CD4-positive, alpha-beta memory T cell (primary cell): ENCODE measurements at regions not wholly inside any gene's neighbourhood (a gene's known extent, or its start where the extent isn't known, plus 50 kb on each side); places are given as distances from the start of the nearest gene placed in this dataset.

Experiments used
- CTCF ChIA-PET: fragments of 350-600 bp; sonication (Branson Sonifier 250); formaldehyde crosslinking; loops from one replicate; lab custom pipeline; 2021; ENCODE audit warnings: inconsistent platforms; ENCODE audit not compliant: partially characterized antibody; lab: Charles Lee
- POLR2A ChIA-PET: fragments of 350-600 bp; sonication (Branson Sonifier 250); formaldehyde crosslinking; loops from one replicate; lab custom pipeline; 2021; ENCODE audit not compliant: partially characterized antibody; lab: Charles Lee
- DNase-seq, 5 donors: peaks; one replicate each; pipeline versions ENCODE4 v3.0.0 to v3.0.0-alpha.2; 2020 to 2022; ENCODE audit warnings: mixed read lengths in 1 of 5
- H3K27ac ChIP-seq: one replicate; pipeline ENCODE4 v1.7.0; 2013; ENCODE audit warnings: low read depth, low read length
- H3K27me3 ChIP-seq: 2 replicates; pipeline ENCODE4 v1.7.0; 2013; ENCODE audit warnings: mild to moderate bottlenecking, low read length, moderate library complexity; ENCODE audit not compliant: insufficient read depth
- H3K36me3 ChIP-seq: 2 replicates; pipeline ENCODE4 v1.7.0; 2013; ENCODE audit warnings: mild to moderate bottlenecking, low read length, moderate library complexity; ENCODE audit not compliant: insufficient read depth
- H3K4me1 ChIP-seq: 2 replicates; pipeline ENCODE4 v1.7.0; 2013; ENCODE audit warnings: mild to moderate bottlenecking, low read length, moderate library complexity; ENCODE audit not compliant: insufficient read depth
- H3K4me3 ChIP-seq, 2 donors: one replicate each; pipeline ENCODE4 v1.7.0; 2013; ENCODE audit warnings: low read length in 2 of 2, mild to moderate bottlenecking in 1 of 2
- H3K9me3 ChIP-seq, 2 donors: one replicate each; pipeline ENCODE4 v1.7.0; 2013; ENCODE audit warnings: low read length in 2 of 2, control low read depth in 1 of 2; ENCODE audit not compliant: control insufficient read depth in 1 of 2
- H3K27ac Mint-ChIP-seq, 7 donors: one replicate each; pipeline ENCODE4 v1.8.0; 2020 to 2021; ENCODE audit warnings: mixed read lengths in 7 of 7, mild to moderate bottlenecking in 6 of 7, inconsistent platforms in 3 of 7, moderate library complexity in 3 of 7
- H3K27me3 Mint-ChIP-seq, 2 donors: one replicate each; pipeline ENCODE4 v1.8.0; 2020 to 2021; ENCODE audit warnings: mixed read lengths in 2 of 2
- H3K36me3 Mint-ChIP-seq, 2 donors: one replicate each; pipeline ENCODE4 v1.8.0; 2020 to 2021; ENCODE audit warnings: mixed read lengths in 2 of 2, inconsistent platforms in 1 of 2, mild to moderate bottlenecking in 1 of 2
- H3K4me1 Mint-ChIP-seq, 4 donors: one replicate each; pipeline ENCODE4 v1.8.0; 2020 to 2021; ENCODE audit warnings: mixed read lengths in 4 of 4, mild to moderate bottlenecking in 1 of 4
- H3K4me3 Mint-ChIP-seq, 8 donors: one replicate each; pipeline ENCODE4 v1.8.0; 2020 to 2021; ENCODE audit warnings: mixed read lengths in 8 of 8, mild to moderate bottlenecking in 7 of 8, moderate library complexity in 6 of 8, inconsistent platforms in 3 of 8
- H3K9me3 Mint-ChIP-seq, 8 donors: one replicate each; pipeline ENCODE4 v1.8.0; 2020 to 2021; ENCODE audit warnings: mixed read lengths in 8 of 8, mild to moderate bottlenecking in 5 of 8, inconsistent platforms in 3 of 8, moderate library complexity in 1 of 8
- intact Hi-C: fragments of 100-400 bp; cut with micrococcal nuclease; formaldehyde crosslinking; loops from one replicate; pipeline ENCODE4 v1.15.1; 2023

DNA sequence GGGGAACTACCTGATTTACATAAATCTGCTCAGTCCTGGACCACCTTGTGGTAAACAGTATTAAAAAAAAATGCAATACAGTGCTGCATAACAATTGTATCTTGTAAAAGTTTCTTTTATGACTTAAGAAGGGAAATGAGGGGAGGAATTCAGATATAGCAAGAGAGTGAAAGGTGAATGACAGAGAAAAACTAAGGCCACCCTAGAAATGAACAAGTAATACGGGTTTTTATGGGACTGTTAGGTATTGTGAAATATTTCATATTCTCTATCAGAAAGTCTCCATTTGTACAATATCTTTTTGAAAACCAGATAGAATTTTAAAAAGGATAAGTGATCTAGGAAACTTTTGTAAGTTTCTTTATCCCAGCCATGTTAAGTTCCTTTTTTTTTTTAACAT, 69.7 kb upstream of the NOCT start:
- Mint-ChIP-seq H3K27ac (no peak overlapping the region), H3K4me1 (no peaks in the 10 kb centered on the region), H3K27me3 (peaks cover 0 to 2% of the 10 kb centered on the region in 2 donors), H3K4me3 (no peak overlapping the region), H3K9me3 (no peaks in the 10 kb centered on the region), H3K36me3 (no peaks in the 10 kb centered on the region)
- Histone ChIP-seq H3K27me3 (no peaks in the 10 kb centered on the region), H3K27ac (no peak overlapping the region), H3K4me3 (no peak overlapping the region), H3K9me3 (no peaks in the 10 kb centered on the region), H3K36me3 (no peaks in the 10 kb centered on the region), H3K4me1 (no peaks in the 10 kb centered on the region)
- POLR2A ChIA-PET: no interaction called here
- intact Hi-C loops: no loop called here
- CTCF ChIA-PET: no interaction called here
- DNase-seq: no peak

DNA sequence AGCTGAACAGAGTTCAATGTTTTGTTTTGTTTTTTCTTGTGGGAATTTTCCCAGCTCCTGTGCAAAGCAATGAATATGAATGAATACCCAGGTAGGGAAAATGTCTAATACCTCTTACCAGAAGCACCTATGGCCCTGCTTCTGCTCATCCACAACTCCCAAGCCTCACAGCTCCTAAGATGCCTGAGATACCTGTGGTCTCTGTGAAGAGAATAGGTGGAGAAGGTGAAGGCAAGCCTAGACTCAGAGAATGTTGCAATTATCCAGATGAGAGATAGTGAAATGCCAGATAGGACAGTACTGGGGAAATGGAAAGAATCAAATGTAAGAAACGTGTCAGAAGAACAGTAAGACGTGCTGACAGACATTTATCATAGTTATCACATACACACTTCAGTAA, 70.2 kb upstream of the NOCT start:
- no peaks in the 10 kb centered on the region for H3K36me3 Mint-ChIP-seq
- intact Hi-C loops: no loop called here
- Histone ChIP-seq H3K4me3 (no peak overlapping the region), H3K27me3 (no peaks in the 10 kb centered on the region), H3K36me3 (no peaks in the 10 kb centered on the region), H3K9me3 (no peaks in the 10 kb centered on the region), H3K4me1 (no peaks in the 10 kb centered on the region), H3K27ac (no peak overlapping the region)
- DNase-seq: no peak
- no peaks in the 10 kb centered on the region for H3K9me3 Mint-ChIP-seq
- H3K27me3 Mint-ChIP-seq: peaks cover 0 to 2% of the 10 kb centered on the region in 2 donors
- CTCF ChIA-PET: interaction anchor here (1.3 kb wide), 1 partner anchor 9 kb away, joined by 4 read pairs; no protein-coding TSS in a partner anchor
- no peak overlapping the region for H3K27ac Mint-ChIP-seq
- POLR2A ChIA-PET: no interaction called here
- no peaks in the 10 kb centered on the region for H3K4me1 Mint-ChIP-seq
- H3K4me3 Mint-ChIP-seq: no peak overlapping the region

GRCh38 chr4:138943893-138944292, 71.7 kb upstream of the NOCT start:
- H3K4me3 ChIP-seq: no peak overlapping the region
- H3K27ac Mint-ChIP-seq: no peak overlapping the region
- no peaks in the 10 kb centered on the region for H3K9me3 Mint-ChIP-seq
- ChIA-PET POLR2A (no interaction called here), CTCF (interaction anchor here (1.3 kb wide), 1 partner anchor 8 kb away, joined by 4 read pairs; no protein-coding TSS in a partner anchor)
- H3K27me3 Mint-ChIP-seq: peaks cover under 1 to 3% of the 10 kb centered on the region in 2 donors
- H3K4me1 Mint-ChIP-seq: no peaks in the 10 kb centered on the region
- H3K4me1 ChIP-seq: no peaks in the 10 kb centered on the region
- H3K4me3 Mint-ChIP-seq: no peak overlapping the region
- no peak overlapping the region for H3K27ac ChIP-seq
- DNase-seq: no peak
- H3K9me3 ChIP-seq: no peaks in the 10 kb centered on the region
- no peaks in the 10 kb centered on the region for H3K36me3 ChIP-seq
- no peaks in the 10 kb centered on the region for H3K27me3 ChIP-seq
- intact Hi-C loops: no loop called here
- H3K36me3 Mint-ChIP-seq: no peaks in the 10 kb centered on the region

DNA sequence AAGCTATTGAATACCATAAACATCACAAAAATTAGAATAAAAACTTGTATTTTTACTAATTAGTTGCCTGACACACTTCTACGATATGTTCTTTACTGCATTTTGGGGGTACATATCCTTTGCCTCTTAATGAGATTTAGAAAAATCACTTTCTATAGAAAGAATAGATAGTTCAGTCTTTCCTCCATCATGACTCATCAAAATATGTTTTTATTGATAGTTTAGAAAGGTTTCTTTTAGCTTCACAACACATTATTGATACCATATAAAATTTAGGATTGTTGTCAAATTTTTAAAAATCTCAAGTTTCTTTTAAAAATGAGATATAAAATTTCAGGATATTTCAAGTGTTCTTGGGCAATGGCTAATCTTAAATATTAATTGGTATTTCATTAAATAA, 74.5 kb upstream of the NOCT start:
- POLR2A ChIA-PET: no interaction called here
- no peaks in the 10 kb centered on the region for H3K27me3 ChIP-seq
- no peaks in the 10 kb centered on the region for H3K36me3 Mint-ChIP-seq
- no peaks in the 10 kb centered on the region for H3K36me3 ChIP-seq
- intact Hi-C loops: no loop called here
- no peak overlapping the region for H3K27ac ChIP-seq
- CTCF ChIA-PET: interaction anchor here (1.2 kb wide), 1 partner anchor 9 kb away, joined by 3 read pairs; no protein-coding TSS in a partner anchor
- H3K4me3 ChIP-seq: no peak overlapping the region
- H3K4me1 ChIP-seq: no peaks in the 10 kb centered on the region
- no peaks in the 10 kb centered on the region for H3K9me3 Mint-ChIP-seq
- no peak overlapping the region for H3K27ac Mint-ChIP-seq
- peaks cover 0 to 1% (median 0%) of the 10 kb centered on the region in 4 donors for H3K4me1 Mint-ChIP-seq
- no peaks in the 10 kb centered on the region for H3K9me3 ChIP-seq
- H3K4me3 Mint-ChIP-seq: no peak overlapping the region
- H3K27me3 Mint-ChIP-seq: peaks cover 7% of the 10 kb centered on the region in 2 donors
- no peak for DNase-seq

DNA sequence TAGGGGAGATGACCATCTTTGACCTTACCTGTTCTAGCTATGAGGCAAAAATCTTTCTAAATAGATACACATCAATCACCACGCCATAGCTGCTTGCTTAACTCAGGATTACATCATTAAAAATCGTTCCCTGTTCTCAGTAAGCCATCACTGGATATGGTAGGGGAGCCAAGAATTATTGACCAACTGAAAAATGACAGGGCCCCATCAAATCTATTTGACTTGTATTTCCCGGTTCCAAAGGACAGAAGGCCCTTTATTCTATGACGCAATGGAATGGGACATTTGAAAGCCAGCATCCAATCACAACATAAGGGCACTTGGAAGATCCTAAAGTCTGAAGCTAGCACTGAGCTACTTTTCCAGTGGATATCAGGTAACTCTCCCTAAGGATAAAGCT, 75.6 kb upstream of the NOCT start:
- Mint-ChIP-seq H3K4me1 (peaks cover 0 to 1% (median 0%) of the 10 kb centered on the region in 4 donors), H3K4me3 (no peak overlapping the region), H3K27me3 (peaks cover 7% of the 10 kb centered on the region in 2 donors), H3K9me3 (no peaks in the 10 kb centered on the region), H3K27ac (no peak overlapping the region), H3K36me3 (no peaks in the 10 kb centered on the region)
- ChIA-PET CTCF (interaction anchor here (0.6 kb wide), 1 partner anchor 18 kb away, joined by 4 read pairs; no protein-coding TSS in a partner anchor), POLR2A (no interaction called here)
- Histone ChIP-seq H3K36me3 (no peaks in the 10 kb centered on the region), H3K27me3 (no peaks in the 10 kb centered on the region), H3K4me3 (no peak overlapping the region), H3K4me1 (no peaks in the 10 kb centered on the region), H3K9me3 (no peaks in the 10 kb centered on the region), H3K27ac (no peak overlapping the region)
- no peak for DNase-seq
- intact Hi-C loops: no loop called here

- intact Hi-C loops: no loop called here
- H3K4me3 ChIP-seq: no peak overlapping the region
- no peak overlapping the region for H3K27ac ChIP-seq
- ChIA-PET POLR2A (no interaction called here), CTCF (interaction anchor here (1.3 kb wide), 1 partner anchor 13 kb away, joined by 3 read pairs; no protein-coding TSS in a partner anchor)
- no peaks in the 10 kb centered on the region for H3K9me3 ChIP-seq
- no peaks in the 10 kb centered on the region for H3K27me3 ChIP-seq
- no peaks in the 10 kb centered on the region for H3K36me3 ChIP-seq
- DNase-seq: no peak
- H3K4me1 ChIP-seq: no peaks in the 10 kb centered on the region
- Mint-ChIP-seq H3K4me1 (peaks cover 0 to 1% (median 0%) of the 10 kb centered on the region in 4 donors), H3K9me3 (no peaks in the 10 kb centered on the region), H3K36me3 (no peaks in the 10 kb centered on the region), H3K4me3 (no peak overlapping the region), H3K27me3 (peaks cover 8 to 12% of the 10 kb centered on the region in 2 donors), H3K27ac (no peak overlapping the region)
These were observed 77.3 kb upstream of the NOCT start for GRCh38 chr4:138938366-138938690.

GRCh38 chr4:138935135-138935807, 80.3 kb upstream of the NOCT start:
- Mint-ChIP-seq H3K4me1 (peaks cover 0 to 1% (median 0%) of the 10 kb centered on the region in 4 donors), H3K27ac (no peak overlapping the region), H3K36me3 (no peaks in the 10 kb centered on the region), H3K27me3 (peaks cover 10% of the 10 kb centered on the region in 2 donors), H3K4me3 (no peak overlapping the region), H3K9me3 (no peaks in the 10 kb centered on the region)
- Histone ChIP-seq H3K4me1 (no peaks in the 10 kb centered on the region), H3K36me3 (no peaks in the 10 kb centered on the region), H3K27me3 (no peaks in the 10 kb centered on the region), H3K9me3 (no peaks in the 10 kb centered on the region), H3K27ac (no peak overlapping the region), H3K4me3 (no peak overlapping the region)
- intact Hi-C loops: no loop called here
- ChIA-PET POLR2A (no interaction called here), CTCF (interaction anchor here (1.3 to 1.5 kb wide), 2 partner anchors 9 to 10 kb away, joined by 3 to 4 read pairs; no protein-coding TSS in a partner anchor)
- no peak for DNase-seq
